ENCODE measurements at regions not wholly inside any gene's neighbourhood (a gene's known extent, or its start where the extent isn't known, plus 50 kb on each side); places are given as distances from the start of the nearest gene placed in this dataset.
"Not testable (repeated sequence)": the region's sequence is repeated elsewhere in the genome, so short reads cannot be mapped to it uniquely, and the experiment has no call there.

DNA sequence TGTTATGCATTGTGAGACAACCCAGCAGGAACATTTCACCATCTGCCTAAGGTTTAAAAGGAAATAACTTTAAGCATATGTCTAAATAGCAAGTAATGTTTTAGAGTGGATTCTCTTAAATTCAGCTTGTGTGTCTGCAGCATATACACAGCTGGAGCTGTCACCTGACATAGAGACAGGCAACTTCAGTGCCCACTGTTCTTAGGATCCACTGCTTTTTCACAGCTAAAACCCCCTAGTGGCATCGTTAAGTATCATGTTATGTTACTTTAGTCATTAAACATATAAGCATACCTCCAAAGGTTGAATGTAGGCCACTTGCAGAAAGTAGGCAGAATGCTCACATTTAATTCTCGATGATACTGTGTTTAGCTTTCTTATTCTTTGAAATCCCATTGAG is 2169.0 kb upstream of the DEFB115 start:
- TF ChIP-seq CHD1 (IDR thresholded peaks at IDR 0.05; ENCODE audit: low read depth, low read length); FOXK2 (IDR thresholded peaks at IDR 0.05); POLR2A (IDR thresholded peaks at IDR 0.05; ENCODE audit: low read depth, low read length); ETV6 (conservative IDR thresholded peaks at IDR 0.05 in 1 of 2, IDR thresholded peaks at IDR 0.05 in 1 of 2; ENCODE audit: borderline replicate concordance in 1 of 2, low read depth in 1 of 2); TARDBP (IDR thresholded peaks at IDR 0.05; ENCODE audit: borderline replicate concordance): not testable (repeated sequence)
- TF ChIP-seq, protein P1, sequence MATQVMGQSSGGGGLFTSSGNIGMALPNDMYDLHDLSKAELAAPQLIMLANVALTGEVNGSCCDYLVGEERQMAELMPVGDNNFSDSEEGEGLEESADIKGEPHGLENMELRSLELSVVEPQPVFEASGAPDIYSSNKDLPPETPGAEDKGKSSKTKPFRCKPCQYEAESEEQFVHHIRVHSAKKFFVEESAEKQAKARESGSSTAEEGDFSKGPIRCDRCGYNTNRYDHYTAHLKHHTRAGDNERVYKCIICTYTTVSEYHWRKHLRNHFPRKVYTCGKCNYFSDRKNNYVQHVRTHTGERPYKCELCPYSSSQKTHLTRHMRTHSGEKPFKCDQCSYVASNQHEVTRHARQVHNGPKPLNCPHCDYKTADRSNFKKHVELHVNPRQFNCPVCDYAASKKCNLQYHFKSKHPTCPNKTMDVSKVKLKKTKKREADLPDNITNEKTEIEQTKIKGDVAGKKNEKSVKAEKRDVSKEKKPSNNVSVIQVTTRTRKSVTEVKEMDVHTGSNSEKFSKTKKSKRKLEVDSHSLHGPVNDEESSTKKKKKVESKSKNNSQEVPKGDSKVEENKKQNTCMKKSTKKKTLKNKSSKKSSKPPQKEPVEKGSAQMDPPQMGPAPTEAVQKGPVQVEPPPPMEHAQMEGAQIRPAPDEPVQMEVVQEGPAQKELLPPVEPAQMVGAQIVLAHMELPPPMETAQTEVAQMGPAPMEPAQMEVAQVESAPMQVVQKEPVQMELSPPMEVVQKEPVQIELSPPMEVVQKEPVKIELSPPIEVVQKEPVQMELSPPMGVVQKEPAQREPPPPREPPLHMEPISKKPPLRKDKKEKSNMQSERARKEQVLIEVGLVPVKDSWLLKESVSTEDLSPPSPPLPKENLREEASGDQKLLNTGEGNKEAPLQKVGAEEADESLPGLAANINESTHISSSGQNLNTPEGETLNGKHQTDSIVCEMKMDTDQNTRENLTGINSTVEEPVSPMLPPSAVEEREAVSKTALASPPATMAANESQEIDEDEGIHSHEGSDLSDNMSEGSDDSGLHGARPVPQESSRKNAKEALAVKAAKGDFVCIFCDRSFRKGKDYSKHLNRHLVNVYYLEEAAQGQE (IDR thresholded peaks at IDR 0.05; ENCODE audit: low read depth, low read length), result not testable (repeated sequence)
- TF ChIP-seq, protein P2, sequence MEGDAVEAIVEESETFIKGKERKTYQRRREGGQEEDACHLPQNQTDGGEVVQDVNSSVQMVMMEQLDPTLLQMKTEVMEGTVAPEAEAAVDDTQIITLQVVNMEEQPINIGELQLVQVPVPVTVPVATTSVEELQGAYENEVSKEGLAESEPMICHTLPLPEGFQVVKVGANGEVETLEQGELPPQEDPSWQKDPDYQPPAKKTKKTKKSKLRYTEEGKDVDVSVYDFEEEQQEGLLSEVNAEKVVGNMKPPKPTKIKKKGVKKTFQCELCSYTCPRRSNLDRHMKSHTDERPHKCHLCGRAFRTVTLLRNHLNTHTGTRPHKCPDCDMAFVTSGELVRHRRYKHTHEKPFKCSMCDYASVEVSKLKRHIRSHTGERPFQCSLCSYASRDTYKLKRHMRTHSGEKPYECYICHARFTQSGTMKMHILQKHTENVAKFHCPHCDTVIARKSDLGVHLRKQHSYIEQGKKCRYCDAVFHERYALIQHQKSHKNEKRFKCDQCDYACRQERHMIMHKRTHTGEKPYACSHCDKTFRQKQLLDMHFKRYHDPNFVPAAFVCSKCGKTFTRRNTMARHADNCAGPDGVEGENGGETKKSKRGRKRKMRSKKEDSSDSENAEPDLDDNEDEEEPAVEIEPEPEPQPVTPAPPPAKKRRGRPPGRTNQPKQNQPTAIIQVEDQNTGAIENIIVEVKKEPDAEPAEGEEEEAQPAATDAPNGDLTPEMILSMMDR (IDR thresholded peaks at IDR 0.05 in 2 of 3, conservative IDR thresholded peaks at IDR 0.05 in 1 of 3; ENCODE audit: control insufficient read depth in 2 of 3, extremely low read depth in 1 of 3, insufficient read depth in 1 of 3, low read depth in 3 of 3, low read length in 3 of 3), result not testable (repeated sequence)
